ENCODE measurements at regions not wholly inside any gene's neighbourhood (a gene's known extent, or its start where the extent isn't known, plus 50 kb on each side); places are given as distances from the start of the nearest gene placed in this dataset.

DNA sequence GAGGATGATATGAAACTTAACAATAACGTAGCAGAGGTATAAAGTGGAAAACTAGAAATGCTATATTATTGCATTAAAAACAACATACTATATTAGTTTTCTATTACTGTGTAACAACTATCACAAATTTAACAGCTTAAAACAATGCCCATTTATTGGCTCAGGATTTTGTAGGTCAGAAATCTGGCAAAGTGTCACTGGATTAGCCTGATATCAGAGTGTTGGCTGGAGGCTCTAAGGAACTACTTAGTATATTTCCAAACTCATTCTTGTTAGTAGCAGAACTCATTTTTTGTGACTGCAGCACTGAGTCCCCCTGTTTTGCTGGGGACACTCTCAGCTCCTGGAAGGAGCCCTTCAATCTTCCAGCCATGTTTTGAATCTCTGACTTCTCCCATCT, 306.8 kb downstream of the ETV1 start:
- no peak for DNase-seq (ENCODE audit: low spot score in 2 of 2)
- 82 to 89% methylated on average over 1 of the region's 1 CpG for WGBS, 2 donors
- intact Hi-C loops (cut with DNase I; ENCODE audit: low total_unique reads): no loop called here
- no peak for TF ChIP-seq POLR2A (IDR thresholded peaks at IDR 0.05)
- TF ChIP-seq, protein P1, sequence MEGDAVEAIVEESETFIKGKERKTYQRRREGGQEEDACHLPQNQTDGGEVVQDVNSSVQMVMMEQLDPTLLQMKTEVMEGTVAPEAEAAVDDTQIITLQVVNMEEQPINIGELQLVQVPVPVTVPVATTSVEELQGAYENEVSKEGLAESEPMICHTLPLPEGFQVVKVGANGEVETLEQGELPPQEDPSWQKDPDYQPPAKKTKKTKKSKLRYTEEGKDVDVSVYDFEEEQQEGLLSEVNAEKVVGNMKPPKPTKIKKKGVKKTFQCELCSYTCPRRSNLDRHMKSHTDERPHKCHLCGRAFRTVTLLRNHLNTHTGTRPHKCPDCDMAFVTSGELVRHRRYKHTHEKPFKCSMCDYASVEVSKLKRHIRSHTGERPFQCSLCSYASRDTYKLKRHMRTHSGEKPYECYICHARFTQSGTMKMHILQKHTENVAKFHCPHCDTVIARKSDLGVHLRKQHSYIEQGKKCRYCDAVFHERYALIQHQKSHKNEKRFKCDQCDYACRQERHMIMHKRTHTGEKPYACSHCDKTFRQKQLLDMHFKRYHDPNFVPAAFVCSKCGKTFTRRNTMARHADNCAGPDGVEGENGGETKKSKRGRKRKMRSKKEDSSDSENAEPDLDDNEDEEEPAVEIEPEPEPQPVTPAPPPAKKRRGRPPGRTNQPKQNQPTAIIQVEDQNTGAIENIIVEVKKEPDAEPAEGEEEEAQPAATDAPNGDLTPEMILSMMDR (IDR thresholded peaks at IDR 0.05): no peak
- H3K4me3 ChIP-seq (ENCODE audit: low read depth, poor library complexity, severe bottlenecking): no peak overlapping the region

DNA sequence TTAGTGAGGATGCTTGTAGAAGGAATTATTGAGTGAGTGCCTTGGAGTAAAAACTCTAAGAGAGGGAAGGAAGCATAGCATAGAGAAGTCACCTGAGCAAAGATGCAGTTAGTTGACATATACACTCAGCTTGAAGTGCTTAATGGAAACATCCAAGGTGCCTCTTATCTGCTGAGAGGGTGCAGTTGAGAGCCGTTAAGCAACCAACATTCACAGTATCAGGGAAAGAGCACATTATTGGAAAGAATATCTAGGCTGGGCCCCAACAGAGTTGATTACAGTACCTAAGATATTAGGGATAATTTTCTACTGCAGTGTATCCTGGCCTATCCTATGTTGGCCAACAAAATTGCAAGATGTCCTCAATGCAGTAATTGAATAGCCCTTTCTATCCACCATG, 302.0 kb downstream of the ETV1 start:
- no peak overlapping the region for H3K4me3 ChIP-seq (ENCODE audit: low read depth, poor library complexity, severe bottlenecking)
- intact Hi-C loops (cut with DNase I; ENCODE audit: low total_unique reads): no loop called here
- WGBS, 2 donors: 88 to 100% methylated on average over 1 of the region's 1 CpG
- no peak for DNase-seq (ENCODE audit: low spot score in 2 of 2)
- no peak for TF ChIP-seq POLR2A (IDR thresholded peaks at IDR 0.05)
- TF ChIP-seq, protein P1 (IDR thresholded peaks at IDR 0.05): no peak

DNA sequence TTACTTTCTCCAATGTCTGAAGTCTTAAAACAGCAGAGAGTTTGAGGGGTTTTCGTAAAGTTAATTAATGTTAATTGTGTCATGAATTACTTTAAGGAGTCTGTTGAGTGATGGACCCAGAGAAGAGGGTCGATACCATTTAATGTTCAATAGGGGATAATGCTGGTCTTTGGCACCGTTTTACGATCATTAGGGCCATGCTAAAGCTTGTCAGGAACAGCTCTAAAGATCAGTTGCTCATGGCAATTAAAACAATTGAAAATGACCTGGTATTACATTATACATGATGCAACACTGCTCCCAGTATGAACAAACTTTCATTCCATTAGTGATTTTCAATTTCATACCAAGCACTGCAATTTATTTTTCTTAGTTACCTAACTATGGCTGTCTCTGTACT, 296.9 kb downstream of the ETV1 start:
- intact Hi-C loops (cut with DNase I; ENCODE audit: low total_unique reads): no loop called here

DNA sequence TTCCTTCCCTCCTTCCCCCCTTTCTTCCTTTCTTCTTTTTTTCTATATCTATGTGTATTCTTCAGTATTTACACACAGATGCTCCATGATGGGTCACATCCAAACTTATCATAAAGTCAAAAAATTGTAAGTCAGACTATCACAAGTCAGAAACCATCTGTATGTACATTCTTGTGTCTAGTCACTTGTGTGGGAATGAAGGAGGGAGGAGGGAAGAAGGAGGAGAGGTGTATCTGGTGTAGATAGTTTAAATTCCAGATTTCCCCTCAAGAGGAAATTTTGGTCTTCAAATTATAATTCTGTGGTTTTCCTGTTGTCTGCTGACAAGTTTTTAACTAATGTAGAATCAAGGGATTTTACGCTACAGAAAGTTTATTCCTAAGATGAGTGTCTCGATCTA, 287.2 kb downstream of the ETV1 start:
- no peak for DNase-seq (ENCODE audit: low spot score in 2 of 2)
- intact Hi-C loops (cut with DNase I; ENCODE audit: low total_unique reads): no loop called here
- no peak overlapping the region for H3K4me3 ChIP-seq (ENCODE audit: low read depth, poor library complexity, severe bottlenecking)
- TF ChIP-seq, protein P1 (IDR thresholded peaks at IDR 0.05): no peak
- WGBS, 2 donors: 81 to 97% methylated on average over 2 of the region's 2 CpGs

More for the DNA sequence above, 296.9 kb downstream of the ETV1 start:
- DNase-seq (ENCODE audit: low spot score in 2 of 2): no peak
- H3K4me3 ChIP-seq (ENCODE audit: low read depth, poor library complexity, severe bottlenecking): no peak overlapping the region
- WGBS, 2 donors: 67 to 75% methylated on average over 4 of the region's 4 CpGs
- no peak for TF ChIP-seq POLR2A (IDR thresholded peaks at IDR 0.05)
- TF ChIP-seq, protein P1 (IDR thresholded peaks at IDR 0.05): no peak

DNA sequence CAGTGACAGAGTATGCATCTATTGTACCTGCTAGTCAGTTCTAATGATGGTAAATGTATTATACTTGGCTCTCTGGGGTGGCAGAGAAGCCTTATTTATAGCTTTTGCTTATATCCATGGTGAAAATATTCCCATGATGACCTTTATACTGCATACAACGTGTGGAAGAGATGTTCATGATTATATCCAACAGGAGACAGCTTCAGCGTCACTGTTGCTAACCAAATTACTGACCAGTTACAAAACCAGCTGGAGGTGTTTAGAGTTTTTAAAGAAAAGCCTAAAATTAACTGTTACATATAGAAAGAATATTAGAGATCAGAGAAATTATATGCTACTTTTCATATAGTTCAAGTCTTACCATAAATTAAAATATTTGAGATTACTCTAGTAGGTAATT, 280.8 kb downstream of the ETV1 start:
- no peak for DNase-seq (ENCODE audit: low spot score in 2 of 2)
- no peak overlapping the region for H3K4me3 ChIP-seq (ENCODE audit: low read depth, poor library complexity, severe bottlenecking)
- no peak for TF ChIP-seq POLR2A (IDR thresholded peaks at IDR 0.05)
- TF ChIP-seq, protein P1 (IDR thresholded peaks at IDR 0.05): no peak
- intact Hi-C loops (cut with DNase I; ENCODE audit: low total_unique reads): no loop called here
- 60 to 71% methylated on average over 2 of the region's 2 CpGs for WGBS, 2 donors

DNA sequence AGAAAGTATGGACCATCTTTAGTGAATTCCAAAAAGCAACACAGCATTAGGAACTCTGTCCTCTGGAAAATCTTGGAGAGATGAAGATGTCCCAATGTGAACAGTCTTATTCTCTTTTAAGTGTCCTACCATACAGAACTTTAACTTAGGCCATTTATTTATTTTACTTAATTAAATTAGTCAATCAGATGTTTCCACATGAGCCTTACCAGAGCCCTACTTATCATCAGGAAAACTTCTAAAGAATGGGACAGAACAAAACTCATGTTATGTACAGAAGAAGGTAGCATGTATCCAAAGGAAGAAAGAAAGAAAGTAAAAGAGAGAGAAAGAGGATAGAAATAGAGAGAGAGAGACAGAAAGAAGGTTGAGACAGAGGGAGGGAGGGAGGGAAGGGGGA, 276.4 kb downstream of the ETV1 start:
- TF ChIP-seq, protein P1 (IDR thresholded peaks at IDR 0.05): no peak
- no peak for TF ChIP-seq POLR2A (IDR thresholded peaks at IDR 0.05)
- no peak for DNase-seq (ENCODE audit: low spot score in 2 of 2)
- H3K4me3 ChIP-seq (ENCODE audit: low read depth, poor library complexity, severe bottlenecking): no peak overlapping the region
- intact Hi-C loops (cut with DNase I; ENCODE audit: low total_unique reads): no loop called here
